ENCODE measurements at regions not wholly inside any gene's neighbourhood (a gene's known extent, or its start where the extent isn't known, plus 50 kb on each side); places are given as distances from the start of the nearest gene placed in this dataset.

GRCh38 chr5:152607401-152608160, 202.5 kb upstream of the NMUR2 start:
- Histone ChIP-seq H3K36me3 (ENCODE audit: control insufficient read depth, insufficient read depth, low read length) (no peaks in the 10 kb centered on the region), H3K9me3 (ENCODE audit: control insufficient read depth, low read length) (no peaks in the 10 kb centered on the region), H3K4me3 (ENCODE audit: extremely low read depth, insufficient read depth, low read length, poor library complexity, severe bottlenecking) (no peak overlapping the region), H3K27ac (ENCODE audit: low read depth, low read length, severe bottlenecking) (no peak overlapping the region), H3K4me1 (ENCODE audit: control insufficient read depth, insufficient read depth, low read length, poor library complexity, severe bottlenecking) (no peaks in the 10 kb centered on the region)
- 69 to 82% methylated on average over 3 of the region's 3 CpGs for WGBS, 2 experiments (ENCODE audit: insufficient coverage in 2 of 2)

GRCh38 chr5:152608458-152608857, 203.4 kb upstream of the NMUR2 start:
- Histone ChIP-seq H3K9me3 (ENCODE audit: control insufficient read depth, low read length) (no peaks in the 10 kb centered on the region), H3K36me3 (ENCODE audit: control insufficient read depth, insufficient read depth, low read length) (no peaks in the 10 kb centered on the region), H3K4me3 (ENCODE audit: extremely low read depth, insufficient read depth, low read length, poor library complexity, severe bottlenecking) (no peak overlapping the region), H3K4me1 (ENCODE audit: control insufficient read depth, insufficient read depth, low read length, poor library complexity, severe bottlenecking) (no peaks in the 10 kb centered on the region), H3K27ac (ENCODE audit: low read depth, low read length, severe bottlenecking) (no peak overlapping the region)
- WGBS, 2 experiments (ENCODE audit: insufficient coverage in 2 of 2): 89 to 100% methylated on average over 1 to 2 of the region's 3 CpGs

GRCh38 chr5:152619756-152620155, 214.7 kb upstream of the NMUR2 start:
- Histone ChIP-seq H3K27ac (ENCODE audit: low read depth, low read length, severe bottlenecking) (no peak overlapping the region), H3K9me3 (ENCODE audit: control insufficient read depth, low read length) (no peaks in the 10 kb centered on the region), H3K36me3 (ENCODE audit: control insufficient read depth, insufficient read depth, low read length) (no peaks in the 10 kb centered on the region), H3K4me1 (ENCODE audit: control insufficient read depth, insufficient read depth, low read length, poor library complexity, severe bottlenecking) (no peaks in the 10 kb centered on the region), H3K4me3 (ENCODE audit: extremely low read depth, insufficient read depth, low read length, poor library complexity, severe bottlenecking) (no peak overlapping the region)
- 80% methylated on average over 1 of the region's 2 CpGs; no CpG with 5 or more reads in 1 of the 2 experiments for whole genome bisulfite sequencing, 2 experiments (ENCODE audit: insufficient coverage in 2 of 2)

GRCh38 chr5:152622628-152623027, 217.5 kb upstream of the NMUR2 start:
- H3K4me3 ChIP-seq (ENCODE audit: extremely low read depth, insufficient read depth, low read length, poor library complexity, severe bottlenecking): no peak overlapping the region
- H3K36me3 ChIP-seq (ENCODE audit: control insufficient read depth, insufficient read depth, low read length): no peaks in the 10 kb centered on the region
- no peak overlapping the region for H3K27ac ChIP-seq (ENCODE audit: low read depth, low read length, severe bottlenecking)
- no peaks in the 10 kb centered on the region for H3K4me1 ChIP-seq (ENCODE audit: control insufficient read depth, insufficient read depth, low read length, poor library complexity, severe bottlenecking)
- no peaks in the 10 kb centered on the region for H3K9me3 ChIP-seq (ENCODE audit: control insufficient read depth, low read length)

- no CpG with 5 or more reads among the region's 1 CpG for WGBS, 2 experiments (ENCODE audit: insufficient coverage in 2 of 2)
- Histone ChIP-seq H3K4me1 (ENCODE audit: control insufficient read depth, insufficient read depth, low read length, poor library complexity, severe bottlenecking) (no peaks in the 10 kb centered on the region), H3K9me3 (ENCODE audit: control insufficient read depth, low read length) (no peaks in the 10 kb centered on the region), H3K36me3 (ENCODE audit: control insufficient read depth, insufficient read depth, low read length) (no peaks in the 10 kb centered on the region), H3K4me3 (ENCODE audit: extremely low read depth, insufficient read depth, low read length, poor library complexity, severe bottlenecking) (no peak overlapping the region), H3K27ac (ENCODE audit: low read depth, low read length, severe bottlenecking) (no peak overlapping the region)
These were observed 218.9 kb upstream of the NMUR2 start for GRCh38 chr5:152623951-152624350.

- WGBS, 2 experiments (ENCODE audit: insufficient coverage in 2 of 2): 83 to 100% methylated on average over 1 to 3 of the region's 3 CpGs
- Histone ChIP-seq H3K4me1 (ENCODE audit: control insufficient read depth, insufficient read depth, low read length, poor library complexity, severe bottlenecking) (no peaks in the 10 kb centered on the region), H3K27ac (ENCODE audit: low read depth, low read length, severe bottlenecking) (no peak overlapping the region), H3K36me3 (ENCODE audit: control insufficient read depth, insufficient read depth, low read length) (no peaks in the 10 kb centered on the region), H3K4me3 (ENCODE audit: extremely low read depth, insufficient read depth, low read length, poor library complexity, severe bottlenecking) (no peak overlapping the region), H3K9me3 (ENCODE audit: control insufficient read depth, low read length) (no peaks in the 10 kb centered on the region)
These were observed 220.6 kb upstream of the NMUR2 start for GRCh38 chr5:152625696-152626095.

- WGBS, 2 experiments (ENCODE audit: insufficient coverage in 2 of 2): 70 to 79% methylated on average over 4 of the region's 5 CpGs
- H3K4me3 ChIP-seq (ENCODE audit: extremely low read depth, insufficient read depth, low read length, poor library complexity, severe bottlenecking): no peak overlapping the region
- H3K4me1 ChIP-seq (ENCODE audit: control insufficient read depth, insufficient read depth, low read length, poor library complexity, severe bottlenecking): peaks cover 6% of the 10 kb centered on the region
- H3K9me3 ChIP-seq (ENCODE audit: control insufficient read depth, low read length): no peaks in the 10 kb centered on the region
- H3K27ac ChIP-seq (ENCODE audit: low read depth, low read length, severe bottlenecking): no peak overlapping the region
- no peaks in the 10 kb centered on the region for H3K36me3 ChIP-seq (ENCODE audit: control insufficient read depth, insufficient read depth, low read length)
These were observed 226.1 kb upstream of the NMUR2 start for GRCh38 chr5:152631221-152631620.

- Histone ChIP-seq H3K9me3 (ENCODE audit: control insufficient read depth, low read length) (no peaks in the 10 kb centered on the region), H3K4me1 (ENCODE audit: control insufficient read depth, insufficient read depth, low read length, poor library complexity, severe bottlenecking) (peaks cover 6% of the 10 kb centered on the region), H3K36me3 (ENCODE audit: control insufficient read depth, insufficient read depth, low read length) (no peaks in the 10 kb centered on the region), H3K27ac (ENCODE audit: low read depth, low read length, severe bottlenecking) (no peak overlapping the region), H3K4me3 (ENCODE audit: extremely low read depth, insufficient read depth, low read length, poor library complexity, severe bottlenecking) (no peak overlapping the region)
- WGBS, 2 experiments (ENCODE audit: insufficient coverage in 2 of 2): no CpG with 5 or more reads among the region's 2 CpGs
These were observed 227.3 kb upstream of the NMUR2 start for GRCh38 chr5:152632360-152632759.

GRCh38 chr5:152634586-152634985, 229.5 kb upstream of the NMUR2 start:
- Histone ChIP-seq H3K4me1 (ENCODE audit: control insufficient read depth, insufficient read depth, low read length, poor library complexity, severe bottlenecking) (peaks cover 6% of the 10 kb centered on the region), H3K4me3 (ENCODE audit: extremely low read depth, insufficient read depth, low read length, poor library complexity, severe bottlenecking) (no peak overlapping the region), H3K9me3 (ENCODE audit: control insufficient read depth, low read length) (no peaks in the 10 kb centered on the region), H3K36me3 (ENCODE audit: control insufficient read depth, insufficient read depth, low read length) (no peaks in the 10 kb centered on the region), H3K27ac (ENCODE audit: low read depth, low read length, severe bottlenecking) (no peak overlapping the region)

GRCh38 chr5:152638996-152639552, 234.0 kb upstream of the NMUR2 start:
- WGBS, 2 experiments (ENCODE audit: insufficient coverage in 2 of 2): 83 to 100% methylated on average over 1 to 2 of the region's 2 CpGs
- peaks cover 5% of the 10 kb centered on the region for H3K4me1 ChIP-seq (ENCODE audit: control insufficient read depth, insufficient read depth, low read length, poor library complexity, severe bottlenecking)
- no peaks in the 10 kb centered on the region for H3K9me3 ChIP-seq (ENCODE audit: control insufficient read depth, low read length)
- no peaks in the 10 kb centered on the region for H3K36me3 ChIP-seq (ENCODE audit: control insufficient read depth, insufficient read depth, low read length)
- H3K4me3 ChIP-seq (ENCODE audit: extremely low read depth, insufficient read depth, low read length, poor library complexity, severe bottlenecking): no peak overlapping the region
- no peak overlapping the region for H3K27ac ChIP-seq (ENCODE audit: low read depth, low read length, severe bottlenecking)

GRCh38 chr5:152641970-152642805, 237.1 kb upstream of the NMUR2 start:
- 85 to 93% methylated on average over 6 to 9 of the region's 10 CpGs for WGBS, 2 experiments (ENCODE audit: insufficient coverage in 2 of 2)
- H3K9me3 ChIP-seq (ENCODE audit: control insufficient read depth, low read length): no peaks in the 10 kb centered on the region
- H3K4me3 ChIP-seq (ENCODE audit: extremely low read depth, insufficient read depth, low read length, poor library complexity, severe bottlenecking): no peak overlapping the region
- no peak overlapping the region for H3K27ac ChIP-seq (ENCODE audit: low read depth, low read length, severe bottlenecking)
- H3K36me3 ChIP-seq (ENCODE audit: control insufficient read depth, insufficient read depth, low read length): no peaks in the 10 kb centered on the region
- no peaks in the 10 kb centered on the region for H3K4me1 ChIP-seq (ENCODE audit: control insufficient read depth, insufficient read depth, low read length, poor library complexity, severe bottlenecking)
